Astrocyte of the cerebellum (primary cell): ENCODE measurements at regions not wholly inside any gene's neighbourhood (a gene's known extent, or its start where the extent isn't known, plus 50 kb on each side); places are given as distances from the start of the nearest gene placed in this dataset.
"Not testable (repeated sequence)": the region's sequence is repeated elsewhere in the genome, so short reads cannot be mapped to it uniquely, and the experiment has no call there.

Experiments used
- DNase-seq: peaks from one replicate; pipeline ENCODE4 v3.0.0-alpha.2; 2011; ENCODE audit warnings: low read depth
- H3K4me3 ChIP-seq: 2 replicates; pipeline ENCODE4 v1.5.1; 2011; ENCODE audit warnings: mild to moderate bottlenecking, low read depth, low read length, moderate library complexity
- CTCF ChIP-seq: IDR thresholded peaks from 2 replicates; pipeline ENCODE4 v1.5.1; 2012; ENCODE audit warnings: low read length, low read depth, moderate library complexity, mild to moderate bottlenecking; ENCODE audit errors: missing control alignments
- in situ Hi-C: cut with HindIII; loops from 2 replicates; pipeline ENCODE4 v1.10.0; 2017; ENCODE audit warnings: low sequenced_read_pairs

- DNase-seq = no peak
- in situ Hi-C loops = no loop called here
Measured at GRCh38 chr10:81496626-81497025, 378.4 kb upstream of the NRG3 start.

DNA sequence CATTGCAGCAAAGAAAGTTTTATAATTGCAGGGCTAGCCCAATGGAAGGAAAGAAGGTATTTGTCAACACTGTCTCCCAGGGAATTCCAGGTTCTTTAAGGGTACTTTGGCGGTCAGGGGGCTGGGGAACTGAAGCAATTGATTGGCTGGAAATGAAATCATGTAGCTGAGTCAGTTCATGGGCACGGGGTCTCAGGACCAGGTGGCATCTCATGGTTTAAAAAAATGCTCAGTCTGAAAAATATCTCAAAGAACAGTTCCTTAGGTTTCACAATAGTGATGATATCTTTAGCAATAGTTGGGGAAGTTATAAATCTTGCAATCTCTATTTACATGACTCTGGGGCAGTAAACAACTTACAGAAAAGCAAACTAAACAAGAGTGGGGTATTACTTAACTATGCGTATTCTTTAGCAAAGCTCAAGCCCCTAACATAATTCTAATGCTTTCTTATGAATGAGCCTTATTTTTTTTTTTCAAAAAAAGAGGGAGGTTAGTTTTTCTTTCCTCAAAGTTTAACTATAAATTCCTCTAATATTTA is 376.9 kb upstream of the NRG3 start:
- TF ChIP-seq CTCF = no peak
- no peak for DNase-seq
- in situ Hi-C loops = no loop called here
- no peak overlapping the region for H3K4me3 ChIP-seq

More at GRCh38 chr10:81496626-81497025, 378.4 kb upstream of the NRG3 start:
- H3K4me3 ChIP-seq = no peak overlapping the region
- no peak for TF ChIP-seq CTCF

DNA sequence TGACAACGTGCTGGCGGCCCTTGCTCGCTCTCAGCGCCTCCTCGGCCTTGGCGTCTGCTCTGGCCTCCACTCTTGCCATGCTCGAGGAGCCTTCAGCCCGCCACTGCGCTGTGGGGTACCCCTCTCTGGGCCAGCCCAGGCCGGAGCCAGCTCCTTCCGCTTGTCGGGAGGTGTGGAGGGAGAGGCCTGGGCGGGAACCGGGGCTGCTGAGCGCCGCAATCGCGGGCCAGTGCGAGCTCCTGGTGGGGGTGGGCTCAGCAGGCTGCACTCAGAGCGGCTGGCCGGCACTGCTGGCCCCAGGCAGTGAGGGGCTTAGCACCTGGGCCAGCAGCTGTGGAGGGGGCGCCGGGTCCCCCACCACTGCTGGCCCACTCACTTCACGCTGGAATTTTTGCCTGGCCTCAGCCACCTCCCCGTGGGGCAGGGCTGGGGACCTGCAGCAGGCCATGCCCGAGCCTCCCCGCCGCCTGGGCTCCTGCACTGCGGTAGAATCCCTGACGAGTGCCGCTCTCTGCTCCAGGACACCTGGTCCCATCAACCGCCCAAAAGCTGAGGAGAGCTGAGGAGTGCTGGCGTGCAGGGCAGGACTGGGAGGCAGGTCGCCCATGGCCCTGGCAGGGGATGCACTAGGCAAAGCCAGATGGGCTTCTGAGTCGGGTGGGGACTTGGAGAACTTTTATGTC is 372.2 kb upstream of the NRG3 start:
- in situ Hi-C loops = no loop called here

GRCh38 chr10:81505777-81506176 is 369.2 kb upstream of the NRG3 start:
- H3K4me3 ChIP-seq, DNase-seq, in situ Hi-C loops: not testable (repeated sequence)

More for the DNA sequence above, 372.2 kb upstream of the NRG3 start:
- TF ChIP-seq CTCF = no peak
- DNase-seq = no peak
- no peak overlapping the region for H3K4me3 ChIP-seq

GRCh38 chr10:81514811-81515210 is 360.2 kb upstream of the NRG3 start:
- in situ Hi-C loops = no loop called here
- no peak for DNase-seq
- no peak overlapping the region for H3K4me3 ChIP-seq
- TF ChIP-seq CTCF = no peak

DNA sequence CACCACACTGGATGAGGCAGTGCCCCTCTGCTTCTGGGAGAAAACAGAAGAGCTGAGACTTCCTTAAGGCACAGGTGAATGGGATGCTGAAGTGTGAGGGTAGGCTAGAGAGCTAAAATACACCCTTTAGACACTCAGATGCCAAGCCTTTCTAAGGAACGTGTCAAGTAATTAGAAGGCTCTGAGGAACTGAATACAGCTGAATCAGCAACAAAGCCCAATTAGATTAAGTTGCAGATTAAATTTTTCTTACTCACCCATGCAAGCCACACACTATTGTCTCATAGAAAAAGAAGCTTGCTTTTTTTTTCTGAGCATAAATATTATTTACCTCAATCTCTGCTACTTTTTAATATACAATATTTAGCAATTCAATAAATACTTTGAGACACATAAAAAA is 354.3 kb upstream of the NRG3 start:
- H3K4me3 ChIP-seq = no peak overlapping the region
- in situ Hi-C loops = no loop called here
- TF ChIP-seq CTCF = no peak
- DNase-seq = no peak

- in situ Hi-C loops = no loop called here
- no peak for DNase-seq
- H3K4me3 ChIP-seq = no peak overlapping the region
- TF ChIP-seq CTCF = no peak
Measured at GRCh38 chr10:81524467-81524866, 350.5 kb upstream of the NRG3 start.
